Limb (tissue), 2 donors: ENCODE measurements at regions not wholly inside any gene's neighbourhood (a gene's known extent, or its start where the extent isn't known, plus 50 kb on each side); places are given as distances from the start of the nearest gene placed in this dataset.
"Not testable (repeated sequence)": the region's sequence is repeated elsewhere in the genome, so short reads cannot be mapped to it uniquely, and the experiment has no call there.

Experiments used
- DNase-seq, 2 donors: peaks; one replicate each; pipeline ENCODE4 v3.0.0-alpha.2; 2016; ENCODE audit errors: extremely low spot score in 2 of 2

DNA sequence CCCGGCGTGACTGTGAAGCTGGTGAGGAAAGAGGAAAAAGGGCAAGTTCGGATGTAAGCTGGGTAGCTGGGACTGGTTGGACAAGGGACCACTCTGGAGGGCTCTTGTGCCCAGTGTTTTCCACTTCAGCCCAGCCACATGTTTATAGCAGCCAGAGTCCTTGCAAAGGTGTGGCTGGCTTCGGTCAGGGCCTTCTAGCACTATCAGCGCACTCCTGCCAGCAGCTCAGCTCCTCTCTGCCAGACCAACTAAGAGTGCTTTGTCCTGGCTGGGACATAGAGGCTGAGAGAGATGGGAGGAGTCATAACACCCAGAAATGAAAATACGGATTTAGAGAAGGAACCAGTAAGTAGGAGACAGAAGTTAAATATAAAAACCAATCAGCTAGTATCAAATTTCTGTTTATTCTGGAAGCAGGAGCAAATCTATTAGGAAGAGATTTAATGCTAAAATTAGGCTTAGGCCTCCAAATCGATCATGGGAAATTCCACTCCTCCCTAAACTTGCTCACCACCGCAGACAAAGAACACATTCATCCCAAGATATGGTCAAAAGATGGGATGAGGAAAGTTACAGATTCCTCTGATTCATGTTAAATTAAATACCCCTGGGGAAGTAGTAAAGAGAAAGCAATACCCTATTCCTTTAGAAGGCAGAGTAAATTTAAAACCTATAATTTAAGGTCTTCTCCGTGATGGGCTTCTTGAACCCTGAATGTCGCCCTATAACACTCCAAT lies 135.0 kb downstream of the RALA start:
- no peak for DNase-seq

DNA sequence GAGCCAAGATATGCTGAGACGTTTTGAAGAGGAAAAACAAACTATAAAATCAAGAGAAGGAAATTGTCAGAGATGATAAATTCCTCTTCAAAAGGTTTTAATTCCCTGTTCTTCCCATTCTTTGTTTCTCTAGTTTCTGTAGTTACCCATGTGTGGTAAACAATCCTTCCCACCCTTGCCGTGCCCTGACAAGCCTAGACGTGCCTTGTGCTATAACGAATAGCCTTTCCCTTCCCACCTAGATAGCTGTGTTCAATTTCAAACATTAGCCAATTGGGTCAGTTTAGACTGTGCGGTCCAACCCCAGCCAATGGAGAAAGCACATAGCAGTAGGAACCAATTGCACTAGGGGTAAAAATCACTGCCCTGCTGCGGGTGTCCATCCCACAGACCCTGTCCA lies 138.1 kb downstream of the RALA start:
- no peak for DNase-seq

DNA sequence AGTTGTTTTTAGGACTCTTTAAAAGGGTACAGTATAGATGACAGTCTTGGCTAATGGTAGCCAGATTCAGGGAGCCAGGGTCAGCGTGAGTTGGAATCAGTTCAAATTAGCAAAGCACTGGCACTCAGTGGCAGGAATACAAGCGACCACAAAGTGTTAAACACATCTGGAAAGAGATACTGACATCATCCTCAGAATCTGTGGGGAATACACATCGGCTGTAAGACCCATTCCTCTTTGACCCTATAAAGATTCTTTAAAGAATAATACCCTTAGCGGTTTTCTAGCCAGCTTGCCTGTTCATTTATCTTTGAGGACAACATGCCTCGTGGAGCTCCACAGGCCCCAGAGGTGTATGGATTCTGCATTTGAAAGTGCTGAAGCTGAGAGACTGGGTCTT lies 139.1 kb downstream of the RALA start:
- not testable (repeated sequence) for DNase-seq

DNA sequence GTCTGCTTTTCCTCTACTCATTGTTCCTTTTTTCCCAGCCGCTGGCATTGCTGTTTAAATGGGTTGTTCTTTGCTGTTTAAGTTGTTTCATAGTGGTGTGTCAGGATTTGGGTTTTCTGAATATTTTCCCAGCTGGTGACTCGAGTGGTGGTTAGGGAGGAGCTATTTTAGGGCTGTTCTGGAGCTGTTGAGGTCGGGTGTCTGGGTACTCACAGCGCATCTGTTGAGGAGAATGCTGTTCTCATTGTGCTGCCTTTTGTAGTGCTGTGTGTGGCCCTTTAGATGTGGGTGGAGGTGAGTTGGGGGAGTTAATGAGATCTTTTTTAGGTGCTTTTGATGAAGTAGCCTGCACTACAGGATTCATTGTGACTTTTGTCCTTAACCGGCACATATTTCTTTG lies 139.5 kb downstream of the RALA start:
- not testable (repeated sequence) for DNase-seq

DNA sequence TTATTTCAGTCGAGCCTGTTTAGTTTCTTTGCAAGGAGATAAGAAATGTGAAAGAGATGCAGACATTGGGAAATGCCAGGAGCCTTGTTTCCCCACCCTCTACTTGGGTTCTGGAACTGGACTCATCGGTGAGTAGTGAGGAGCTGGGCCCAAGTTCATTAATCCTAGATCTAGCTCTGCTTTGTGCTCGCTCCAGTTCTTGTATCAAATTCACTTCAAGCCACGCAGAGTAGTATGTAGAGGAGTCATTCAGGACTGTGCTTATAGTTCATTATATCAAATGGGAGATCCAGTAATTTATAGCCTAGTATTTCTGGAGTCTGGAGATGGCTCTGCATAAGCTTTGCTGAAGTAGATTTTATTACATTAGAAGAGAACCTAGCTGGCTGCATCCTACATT lies 142.5 kb downstream of the RALA start:
- DNase-seq = not testable (repeated sequence)

DNA sequence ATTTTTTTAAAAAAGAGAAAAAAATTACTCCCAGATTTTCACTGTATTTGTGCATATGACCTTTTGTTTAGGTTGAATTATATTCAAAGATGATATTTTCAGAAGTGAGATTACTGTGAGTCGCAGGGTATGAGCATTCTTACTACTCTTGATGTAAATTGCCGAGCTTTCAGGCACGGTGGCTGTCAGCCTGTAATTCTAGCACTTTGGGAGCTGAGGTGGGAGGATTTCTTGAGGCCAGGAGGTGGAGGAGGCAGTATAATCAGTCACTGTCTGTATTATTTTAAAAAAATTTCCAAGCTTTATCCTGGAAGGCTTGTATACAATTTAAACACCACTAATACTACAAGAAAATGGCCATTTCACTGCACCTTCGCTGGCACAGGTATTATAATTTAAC lies 145.1 kb downstream of the RALA start:
- not testable (repeated sequence) for DNase-seq

DNA sequence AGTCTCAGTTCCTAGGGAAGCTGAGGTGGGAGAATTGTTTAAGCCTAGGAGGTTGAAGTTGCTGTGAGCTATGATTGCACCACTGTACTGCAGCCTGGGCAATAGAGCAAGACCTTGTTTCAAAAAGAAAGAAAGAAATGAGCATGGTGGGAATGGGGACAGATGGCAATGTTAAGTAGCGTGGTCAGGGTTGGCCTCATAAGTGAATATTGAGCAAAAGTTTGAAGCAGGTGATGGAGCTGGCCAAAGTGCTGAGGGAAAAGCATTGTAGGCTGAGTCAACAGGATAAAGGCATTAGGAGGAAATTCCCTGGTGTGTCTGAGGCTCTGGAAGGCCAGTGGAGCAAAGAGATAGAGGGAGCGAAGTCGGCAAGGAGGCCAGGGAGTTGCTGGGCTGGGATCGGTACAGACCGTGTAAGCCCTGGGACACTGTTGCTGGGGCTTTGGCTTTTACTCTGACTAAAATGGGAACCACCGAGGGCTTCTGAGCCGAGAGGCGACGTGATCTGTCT lies 151.0 kb downstream of the RALA start:
- DNase-seq = not testable (repeated sequence)

DNA sequence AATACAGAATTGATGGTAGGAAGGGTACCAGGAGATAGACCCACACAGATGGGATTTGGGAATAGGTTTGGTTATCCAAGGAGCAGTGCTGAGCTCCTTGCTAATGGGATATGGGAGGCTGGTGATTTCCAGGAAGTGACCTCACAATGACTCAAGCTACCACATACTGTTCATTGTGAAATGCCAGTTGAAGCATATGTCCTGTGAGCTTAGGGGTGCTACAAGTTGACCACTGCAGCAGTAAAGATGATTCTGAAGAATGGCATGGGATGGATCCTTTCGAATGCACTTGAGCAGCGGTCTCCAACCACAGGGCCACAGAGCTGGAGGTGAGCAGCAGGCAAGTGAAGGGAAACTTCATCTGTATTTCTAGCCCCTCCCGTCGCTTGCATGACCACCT lies 158.2 kb downstream of the RALA start:
- not testable (repeated sequence) for DNase-seq

DNA sequence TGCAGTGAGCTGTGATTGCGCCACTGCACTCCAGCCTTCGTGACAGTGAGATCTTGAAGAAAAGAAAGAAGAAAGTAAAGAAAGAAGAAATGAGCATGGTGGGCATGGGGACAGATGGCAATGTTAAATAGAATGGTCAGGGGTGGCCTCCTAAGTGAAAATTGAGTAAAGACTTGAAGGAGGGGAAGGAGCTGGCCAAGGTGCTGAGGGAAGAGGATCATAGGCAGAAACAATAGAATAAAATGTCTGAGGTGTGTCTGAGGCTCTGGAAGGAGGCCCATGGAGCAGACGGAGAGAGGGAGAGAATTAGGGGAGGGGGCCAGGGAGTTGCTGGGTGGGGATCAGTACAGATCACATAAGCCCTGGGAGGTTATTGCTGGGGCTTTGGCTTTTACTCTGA lies 163.1 kb downstream of the RALA start:
- not testable (repeated sequence) for DNase-seq

DNA sequence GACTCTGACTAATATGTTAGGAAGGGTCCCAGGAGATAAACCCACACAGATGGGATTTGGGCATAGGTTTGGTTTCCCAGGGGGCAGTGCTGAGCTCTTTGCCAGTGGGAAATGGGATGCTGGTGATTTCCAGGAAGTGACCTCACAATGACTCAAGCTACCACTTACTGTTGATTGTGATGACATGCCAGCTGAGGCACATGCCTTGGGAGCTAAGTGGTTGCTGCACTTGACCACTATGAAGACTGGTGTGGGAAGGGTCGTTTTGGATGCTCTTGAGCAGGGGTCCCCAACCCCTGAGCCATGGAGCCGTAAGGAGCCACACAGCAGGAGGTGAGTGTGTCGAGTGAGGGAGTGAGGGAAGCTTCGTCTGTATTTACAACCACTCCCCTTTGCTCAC lies 159.0 kb upstream of the CDK13 start:
- not testable (repeated sequence) for DNase-seq

DNA sequence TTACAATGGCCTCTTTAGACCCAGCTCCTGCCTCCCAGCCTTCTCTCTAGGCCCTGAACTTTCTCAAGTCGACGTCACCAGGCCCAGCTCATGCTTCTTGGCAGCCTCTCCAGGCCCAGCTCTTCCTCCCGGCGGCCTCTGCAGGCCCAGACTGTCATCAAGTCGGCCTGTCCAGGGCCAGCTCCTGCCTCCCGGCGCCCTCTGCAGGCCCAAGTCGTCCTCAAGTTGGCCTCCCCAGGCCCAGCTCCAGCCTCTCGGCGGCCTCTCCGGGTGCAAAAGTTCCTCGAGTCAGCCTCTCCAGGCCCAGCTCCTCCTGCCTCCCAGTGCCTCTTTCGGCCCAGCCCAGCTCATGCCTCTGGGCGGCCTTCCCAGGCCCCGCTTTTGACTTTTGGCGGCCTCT lies 158.1 kb upstream of the CDK13 start:
- DNase-seq = not testable (repeated sequence)

DNA sequence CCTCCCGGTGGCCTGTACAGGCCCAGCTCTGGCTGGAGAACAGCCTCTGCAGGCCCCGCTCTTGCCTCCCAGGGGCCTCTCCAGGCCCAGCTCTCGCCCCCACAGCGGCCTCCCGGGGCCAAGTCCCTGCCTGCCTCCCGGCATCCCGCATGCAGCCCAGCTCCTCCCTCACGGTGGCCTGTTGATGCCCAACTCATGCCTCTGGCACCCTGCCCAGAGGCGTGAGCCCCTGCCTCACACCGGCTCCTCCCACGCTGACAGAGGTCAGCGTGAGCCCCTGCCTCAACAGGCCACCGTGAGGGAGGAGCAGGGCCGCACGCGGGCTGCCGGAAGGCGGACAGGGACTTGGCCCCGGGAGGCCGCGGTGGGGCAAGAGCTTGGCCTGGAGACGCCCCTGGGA lies 157.0 kb upstream of the CDK13 start:
- DNase-seq = not testable (repeated sequence)

DNA sequence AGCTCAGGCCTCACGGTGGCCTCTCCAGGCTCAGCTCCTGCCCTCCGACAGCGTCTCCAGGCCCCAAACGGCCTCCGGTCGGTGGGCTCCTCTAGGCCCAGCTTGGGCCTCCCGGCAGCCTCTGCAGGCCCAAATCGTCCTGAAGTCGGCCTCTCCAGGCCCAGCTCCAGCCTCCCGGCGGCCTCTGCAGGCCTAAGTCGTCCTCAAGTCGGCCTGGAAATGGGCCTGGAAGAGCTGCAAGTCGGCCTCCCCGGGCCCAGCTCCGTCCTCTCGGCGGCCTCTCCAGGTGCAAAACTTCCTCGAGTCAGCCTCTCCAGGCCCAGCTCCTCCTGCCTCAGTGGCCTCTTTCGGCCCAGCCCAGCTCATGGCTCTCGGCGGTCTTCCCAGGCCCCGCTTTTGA lies 156.2 kb upstream of the CDK13 start:
- not testable (repeated sequence) for DNase-seq

DNA sequence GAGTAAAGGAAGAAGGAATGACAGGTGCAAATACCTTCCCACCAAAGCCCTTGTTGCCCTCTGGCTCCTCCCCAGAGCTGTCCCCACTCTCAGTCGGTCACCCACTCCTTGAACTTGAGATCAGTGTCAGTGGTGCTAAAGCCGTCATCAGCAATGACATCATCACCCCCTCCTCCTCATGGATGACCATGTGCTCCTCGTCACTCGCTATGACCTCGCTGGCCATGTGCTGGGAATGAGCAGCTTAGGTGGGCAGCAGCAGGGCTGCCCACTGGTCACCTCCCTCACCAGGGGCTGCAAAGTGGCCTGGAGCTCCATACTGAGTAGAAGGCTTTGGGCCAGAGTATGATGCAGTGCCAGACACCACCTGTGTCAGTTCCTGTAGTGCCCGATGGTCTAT lies 153.1 kb upstream of the CDK13 start:
- not testable (repeated sequence) for DNase-seq

DNA sequence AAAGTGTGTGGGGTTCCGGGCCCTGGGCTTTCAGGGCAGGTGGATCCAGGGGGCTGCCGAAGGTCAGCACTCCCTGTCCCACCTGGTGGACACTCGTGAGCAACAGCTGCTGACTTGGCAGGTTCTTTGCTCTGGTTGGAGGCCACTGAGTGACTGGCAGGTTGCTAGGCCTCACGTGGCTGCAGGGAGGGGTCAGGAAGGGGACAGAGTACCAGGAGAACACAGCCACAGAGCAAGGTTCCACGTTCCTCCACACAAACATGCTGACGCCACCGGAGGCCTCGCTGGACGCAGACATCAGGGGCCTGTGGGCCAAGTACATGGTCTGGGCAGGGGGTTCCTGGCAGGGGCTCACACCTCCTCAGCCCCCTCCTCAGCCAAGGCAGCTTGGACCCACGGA lies 152.0 kb upstream of the CDK13 start:
- not testable (repeated sequence) for DNase-seq

DNA sequence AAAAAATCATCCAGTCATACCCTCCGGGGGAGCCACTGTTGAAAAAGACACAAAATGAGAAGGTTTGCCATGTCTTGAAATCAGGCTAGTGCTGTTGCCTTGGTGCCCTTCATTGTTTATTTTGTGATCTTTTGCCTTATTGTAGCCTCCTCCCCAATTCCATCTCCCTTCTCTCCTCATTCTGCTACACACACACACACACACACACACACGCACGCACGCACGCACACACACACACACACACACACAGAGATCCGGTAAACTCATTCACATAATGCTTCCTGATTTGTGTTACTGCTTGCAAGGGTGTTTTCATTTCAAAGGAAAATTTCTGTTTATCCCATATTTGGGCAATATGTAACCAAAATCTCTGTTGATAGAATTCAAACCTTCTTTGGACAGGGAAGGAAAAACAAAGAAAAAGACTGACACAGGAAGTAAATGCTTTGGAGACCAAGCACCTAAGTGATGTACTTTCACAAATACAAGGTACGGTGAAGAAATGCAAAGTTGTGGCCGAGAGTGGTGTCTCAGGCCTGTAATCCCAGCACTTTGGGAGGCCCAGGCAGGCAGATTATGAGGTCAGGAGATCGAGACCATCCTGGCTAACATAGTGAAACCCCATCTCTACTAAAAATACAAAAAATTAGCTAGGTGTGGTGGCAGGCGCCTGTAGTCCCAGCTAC lies 141.1 kb upstream of the CDK13 start:
- no peak for DNase-seq

DNA sequence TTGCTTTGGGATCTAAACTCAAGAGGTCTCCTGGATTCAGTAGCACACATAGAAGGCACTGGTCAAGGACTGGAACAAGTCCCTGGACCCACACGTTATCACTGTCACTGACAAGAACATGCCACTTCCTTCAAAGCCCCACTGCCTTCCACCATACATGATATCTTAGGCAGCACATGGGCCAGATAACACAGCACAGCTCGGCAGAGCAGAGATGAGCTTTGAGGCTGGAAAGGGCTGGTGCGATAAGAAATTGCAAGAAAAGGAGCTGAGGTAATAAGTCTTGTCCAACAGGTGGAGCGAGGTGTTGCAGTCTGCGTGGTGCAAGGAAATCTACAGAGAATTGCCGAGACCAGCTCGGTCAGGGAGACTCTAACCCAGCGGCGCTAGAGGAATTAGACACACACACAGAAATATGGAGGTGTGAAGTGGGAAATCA lies 139.8 kb upstream of the CDK13 start:
- no peak for DNase-seq

DNA sequence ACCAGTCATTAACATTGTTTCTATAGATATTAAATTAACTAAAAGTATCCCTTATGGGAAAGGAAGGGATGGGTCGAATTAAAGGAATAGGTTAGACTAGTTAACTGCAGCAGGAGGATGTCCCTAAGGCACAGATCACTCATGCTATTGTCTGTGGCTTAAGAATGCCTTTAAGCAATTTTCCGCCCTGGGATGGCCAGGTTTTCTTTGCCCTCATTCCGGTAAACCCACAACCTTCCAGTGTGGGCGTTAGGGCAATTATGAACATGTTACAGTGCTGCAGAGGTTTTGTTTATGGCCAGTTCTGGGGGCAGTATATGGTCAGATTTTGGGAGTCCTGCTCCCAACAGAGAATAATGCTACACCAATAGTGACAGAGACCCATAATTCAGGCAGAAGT lies 139.3 kb upstream of the CDK13 start:
- DNase-seq = no peak

DNA sequence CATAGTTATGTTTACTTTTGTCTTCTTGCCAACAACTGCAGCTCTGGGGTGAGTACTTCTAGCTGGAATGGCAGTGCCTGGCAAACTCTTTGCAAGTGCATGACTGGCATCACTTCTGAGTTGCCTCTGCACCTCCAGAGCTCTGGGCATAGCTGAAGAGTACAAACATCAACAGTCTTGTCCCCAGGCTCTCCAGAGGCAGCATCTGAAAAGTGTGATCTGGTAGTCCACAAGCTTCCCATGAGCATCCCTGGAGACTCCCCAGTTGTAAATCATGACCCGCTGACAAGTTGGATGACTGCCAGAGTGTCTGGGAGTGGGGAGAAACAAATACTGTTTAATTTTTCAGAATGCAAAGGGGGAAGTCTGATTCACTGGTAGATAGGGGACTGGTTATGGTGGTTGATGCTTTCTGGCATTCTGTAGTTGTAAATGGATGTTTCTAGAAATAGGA lies 138.9 kb upstream of the CDK13 start:
- DNase-seq = peak in 1 of 2 donors; percentile 59

DNA sequence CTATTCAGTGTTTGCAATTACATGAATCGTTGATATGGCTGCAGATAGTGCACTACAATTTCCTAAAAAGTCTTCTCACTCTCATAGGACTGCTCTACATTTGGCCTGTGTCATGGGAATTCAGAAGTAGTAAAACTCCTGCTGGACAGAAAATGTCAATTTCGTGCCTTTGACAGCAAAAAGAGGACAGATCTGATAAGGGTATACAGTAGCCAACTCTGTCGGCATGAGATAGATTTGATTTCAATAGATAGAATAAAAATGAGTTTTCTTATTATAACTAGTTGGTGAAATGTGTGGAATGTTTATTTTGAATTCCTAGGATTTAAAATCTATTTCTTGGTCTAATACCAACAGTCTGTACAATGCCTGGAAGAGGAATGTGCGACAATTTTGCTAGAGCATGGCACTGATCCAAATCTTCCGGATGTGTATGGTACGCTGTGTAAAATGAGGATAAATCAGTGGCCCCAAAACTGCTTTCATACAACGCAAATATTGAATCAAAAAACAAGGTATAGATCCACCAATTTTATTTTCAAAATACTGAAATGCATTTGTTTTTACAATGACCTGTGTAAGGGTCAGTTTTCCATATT lies 133.5 kb upstream of the CDK13 start:
- no peak for DNase-seq

DNA sequence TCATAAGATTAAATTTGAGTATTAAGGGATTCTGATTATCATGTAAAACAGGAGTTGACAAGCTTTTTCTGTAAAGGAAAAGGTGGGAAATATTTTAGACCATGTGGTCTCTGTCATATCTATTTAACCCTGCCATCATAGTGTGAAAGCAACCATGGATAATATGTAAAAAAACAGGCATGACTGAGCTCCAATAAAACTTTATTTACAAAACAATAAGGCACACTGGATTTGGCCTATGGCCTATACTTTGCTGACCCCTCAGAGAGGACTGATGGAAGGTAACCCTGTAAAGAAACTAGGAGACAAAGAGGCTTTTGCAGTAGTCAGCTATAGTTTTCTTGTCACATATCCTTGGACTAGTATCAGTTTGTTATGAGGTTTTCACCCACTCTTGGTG lies 130.5 kb upstream of the CDK13 start:
- no peak for DNase-seq

DNA sequence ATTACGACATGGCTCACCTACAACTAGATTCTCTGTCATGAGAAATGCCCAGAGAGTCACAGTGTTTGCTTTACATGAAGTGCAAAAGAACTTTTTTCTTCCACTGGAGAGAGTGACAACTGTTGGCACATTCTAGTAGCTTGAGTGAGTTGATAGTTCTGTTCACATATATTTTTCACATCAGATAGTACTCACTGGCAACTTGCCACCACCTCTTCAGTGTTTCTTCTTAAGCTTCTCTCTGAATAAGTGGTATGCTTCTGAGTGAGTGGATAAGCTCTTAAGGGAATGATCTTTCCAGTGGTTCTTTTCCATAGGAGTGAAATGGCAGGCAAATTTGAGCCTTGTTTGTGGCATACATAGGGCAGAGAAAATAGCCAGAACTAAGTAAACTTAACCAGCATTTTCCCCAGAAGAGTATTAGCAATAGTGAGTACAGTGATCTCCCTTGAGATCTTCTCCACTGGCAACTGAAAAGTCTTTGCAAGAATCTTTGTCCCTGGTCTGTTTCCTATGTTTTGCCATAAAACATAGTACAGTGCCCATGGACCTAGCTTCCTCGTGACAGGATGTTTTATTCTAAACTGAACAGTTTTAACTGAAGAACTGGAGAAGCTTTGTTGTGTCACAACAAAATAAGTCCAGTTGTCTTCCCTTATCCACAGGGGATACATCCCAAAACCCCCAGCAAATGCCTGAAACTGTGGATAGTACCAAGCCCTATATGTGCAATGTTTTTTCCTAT lies 125.4 kb upstream of the CDK13 start:
- no peak for DNase-seq
